Prostate gland (tissue), 2 donors: ENCODE measurements at regions not wholly inside any gene's neighbourhood (a gene's known extent, or its start where the extent isn't known, plus 50 kb on each side); places are given as distances from the start of the nearest gene placed in this dataset.

ENCODE experiments used
- DNase-seq: peaks from one replicate; pipeline ENCODE4 v3.0.0-alpha.2; 2019; ENCODE audit warnings: low spot score
- H3K27ac ChIP-seq, 2 donors: fragments of 200-600 bp; sonication (generic); 2 replicates each; pipeline ENCODE4 v1.5.1; 2017 to 2019
- H3K27me3 ChIP-seq: fragments of 200-600 bp; sonication (generic); replicated peaks from 2 replicates; pipeline ENCODE4 v1.5.1; 2019; ENCODE audit not compliant: insufficient read depth
- H3K36me3 ChIP-seq, 2 donors: fragments of 200-600 bp; sonication (generic); 1 replicate in 1 of 2; 2 replicates in 1 of 2; pipeline versions ENCODE4 v1.5.1 to v1.8.1; 2017 to 2019
- H3K4me1 ChIP-seq: fragments of 200-600 bp; sonication (generic); replicated peaks from 2 replicates; pipeline ENCODE4 v1.5.1; 2019
- H3K4me3 ChIP-seq, 2 donors: fragments of 200-600 bp; sonication (generic); 2 replicates each; pipeline ENCODE4 v1.5.1; 2017 to 2019
- H3K9me3 ChIP-seq: fragments of 200-600 bp; sonication (generic); 2 replicates; pipeline ENCODE4 v1.5.1; 2017
- CTCF ChIP-seq, 4 experiments: fragments of 200-600 bp in 2 of 4; fragments of 450-650 bp in 2 of 4; sonication (generic) in 2 of 4; IDR thresholded peaks; 1 replicate in 3 of 4; 2 replicates in 1 of 4; pipeline ENCODE4 v1.5.1; 2016 to 2019; ENCODE audit warnings: antibody characterized with exemption in 4 of 4, mild to moderate bottlenecking in 2 of 4, moderate library complexity in 2 of 4
- POLR2A ChIP-seq: fragments of 450-650 bp; IDR thresholded peaks from one replicate; pipeline ENCODE4 v1.6.1; 2016; ENCODE audit warnings: antibody characterized with exemption, mild to moderate bottlenecking
- POLR2AphosphoS5 ChIP-seq: sonication (generic); formaldehyde crosslinking; IDR thresholded peaks from one replicate; pipeline ENCODE4 v1.6.1; 2017; ENCODE audit warnings: antibody characterized with exemption
- WGBS: methylation state at CpG from one replicate; pipeline ENCODE4 v1.1.5; 2018; 5-methylcytosine and 5-hydroxymethylcytosine counted together
- intact Hi-C: fragments of 100-400 bp; cut with DNase I; formaldehyde crosslinking; loops from one replicate; pipeline ENCODE4 v1.14.2; 2022

GRCh38 chr21:20641241-20641640 lies 357.0 kb upstream of the NCAM2 start:
- H3K27ac ChIP-seq: no peak overlapping the region
- TF ChIP-seq CTCF (IDR thresholded peaks at IDR 0.05): no peak
- no peak for TF ChIP-seq POLR2A
- TF ChIP-seq POLR2AphosphoS5: no peak
- no peaks in the 10 kb centered on the region for H3K9me3 ChIP-seq
- no peaks in the 10 kb centered on the region for H3K36me3 ChIP-seq
- no peak overlapping the region for H3K4me3 ChIP-seq
- H3K27me3 ChIP-seq: no peaks in the 10 kb centered on the region
- no peaks in the 10 kb centered on the region for H3K4me1 ChIP-seq
- DNase-seq: no peak
- WGBS: 87% methylated on average over 2 of the region's 2 CpGs
- intact Hi-C loops: no loop called here

GRCh38 chr21:20642681-20643080 lies 355.5 kb upstream of the NCAM2 start:
- WGBS: 75% methylated on average over 5 of the region's 5 CpGs
- no peaks in the 10 kb centered on the region for H3K9me3 ChIP-seq
- TF ChIP-seq POLR2A (no peak), POLR2AphosphoS5 (no peak), CTCF (IDR thresholded peaks at IDR 0.05) (no peak)
- no peak overlapping the region for H3K4me3 ChIP-seq
- H3K4me1 ChIP-seq: no peaks in the 10 kb centered on the region
- intact Hi-C loops: no loop called here
- no peak for DNase-seq
- H3K27ac ChIP-seq: no peak overlapping the region
- no peaks in the 10 kb centered on the region for H3K36me3 ChIP-seq
- no peaks in the 10 kb centered on the region for H3K27me3 ChIP-seq

GRCh38 chr21:20644552-20644951 lies 353.7 kb upstream of the NCAM2 start:
- 65% methylated on average over 2 of the region's 2 CpGs for WGBS
- DNase-seq: no peak
- intact Hi-C loops: no loop called here
- no peak overlapping the region for H3K27ac ChIP-seq
- no peaks in the 10 kb centered on the region for H3K27me3 ChIP-seq
- no peak overlapping the region for H3K4me3 ChIP-seq
- H3K9me3 ChIP-seq: no peaks in the 10 kb centered on the region
- no peak for TF ChIP-seq CTCF (IDR thresholded peaks at IDR 0.05)
- no peak for TF ChIP-seq POLR2AphosphoS5
- no peak for TF ChIP-seq POLR2A
- H3K4me1 ChIP-seq: no peaks in the 10 kb centered on the region
- H3K36me3 ChIP-seq: no peaks in the 10 kb centered on the region

DNA sequence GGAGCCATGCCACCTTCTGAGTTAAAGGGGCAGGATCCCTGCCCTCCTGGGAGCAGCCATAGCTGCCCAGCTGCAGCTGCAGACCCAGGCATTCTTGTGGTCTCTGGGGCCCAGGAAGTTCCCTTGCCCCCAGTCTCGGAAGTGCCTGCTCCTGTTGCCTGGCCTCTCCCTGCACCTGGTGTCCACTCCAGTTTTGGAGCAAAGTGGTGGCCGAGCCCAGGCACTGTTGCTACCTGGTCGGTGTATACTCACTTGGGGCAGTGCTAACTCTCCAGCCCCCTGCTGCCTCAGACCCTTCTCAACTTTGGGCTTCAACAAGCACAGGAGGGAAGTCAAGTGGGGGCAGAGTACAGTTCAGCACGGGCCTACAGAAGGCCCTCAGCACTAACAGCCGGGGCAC lies 352.9 kb upstream of the NCAM2 start:
- Histone ChIP-seq H3K4me3 (no peak overlapping the region), H3K9me3 (no peaks in the 10 kb centered on the region), H3K27ac (no peak overlapping the region), H3K27me3 (no peaks in the 10 kb centered on the region), H3K4me1 (no peaks in the 10 kb centered on the region), H3K36me3 (no peaks in the 10 kb centered on the region)
- no peak for DNase-seq
- WGBS: 97% methylated on average over 5 of the region's 5 CpGs
- no peak for TF ChIP-seq POLR2AphosphoS5
- no peak for TF ChIP-seq CTCF (IDR thresholded peaks at IDR 0.05)
- TF ChIP-seq POLR2A: no peak
- intact Hi-C loops: no loop called here

DNA sequence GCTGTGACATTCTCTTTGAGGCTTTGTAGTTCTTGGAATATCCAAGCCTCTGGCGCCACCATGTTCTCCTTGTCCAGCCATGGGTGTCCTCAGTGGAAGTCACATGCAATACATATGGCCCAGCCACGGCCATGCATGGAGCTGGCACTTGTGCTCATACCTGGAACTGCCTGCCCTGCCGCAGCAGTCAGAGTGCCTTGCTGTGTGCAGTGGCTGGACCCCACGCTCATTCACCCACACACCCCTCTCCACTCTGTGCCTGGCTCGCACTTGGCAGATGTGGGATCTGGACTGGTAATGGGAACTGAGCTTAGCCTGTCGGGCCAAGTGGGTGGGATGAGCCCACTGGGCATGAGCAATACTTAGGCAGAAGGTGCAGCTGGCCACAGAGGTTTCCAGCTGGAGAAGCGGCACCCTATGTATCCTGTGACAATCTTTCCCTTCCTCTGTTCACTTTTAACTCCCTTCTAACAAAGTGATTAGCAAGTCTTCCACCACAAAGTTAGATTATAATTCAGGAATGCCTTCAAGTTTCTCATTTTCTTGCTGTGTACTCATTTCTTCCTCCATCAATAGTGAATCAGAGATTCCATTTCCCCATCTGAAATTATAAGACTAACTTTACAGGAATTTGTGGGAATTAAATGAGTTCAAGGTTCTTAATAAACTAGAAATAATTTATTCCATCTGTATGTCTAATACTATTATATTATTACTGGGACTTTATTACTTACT lies 351.6 kb upstream of the NCAM2 start:
- TF ChIP-seq CTCF (IDR thresholded peaks at IDR 0.05) (no peak), POLR2AphosphoS5 (no peak), POLR2A (no peak)
- 95% methylated on average over 6 of the region's 7 CpGs for WGBS

More for the DNA sequence above, 351.6 kb upstream of the NCAM2 start:
- Histone ChIP-seq H3K27me3 (no peaks in the 10 kb centered on the region), H3K4me1 (no peaks in the 10 kb centered on the region), H3K4me3 (no peak overlapping the region), H3K9me3 (no peaks in the 10 kb centered on the region), H3K27ac (no peak overlapping the region), H3K36me3 (no peaks in the 10 kb centered on the region)
- intact Hi-C loops: no loop called here
- DNase-seq: no peak
